ENCODE measurements at regions not wholly inside any gene's neighbourhood (a gene's known extent, or its start where the extent isn't known, plus 50 kb on each side); places are given as distances from the start of the nearest gene placed in this dataset.

DNA sequence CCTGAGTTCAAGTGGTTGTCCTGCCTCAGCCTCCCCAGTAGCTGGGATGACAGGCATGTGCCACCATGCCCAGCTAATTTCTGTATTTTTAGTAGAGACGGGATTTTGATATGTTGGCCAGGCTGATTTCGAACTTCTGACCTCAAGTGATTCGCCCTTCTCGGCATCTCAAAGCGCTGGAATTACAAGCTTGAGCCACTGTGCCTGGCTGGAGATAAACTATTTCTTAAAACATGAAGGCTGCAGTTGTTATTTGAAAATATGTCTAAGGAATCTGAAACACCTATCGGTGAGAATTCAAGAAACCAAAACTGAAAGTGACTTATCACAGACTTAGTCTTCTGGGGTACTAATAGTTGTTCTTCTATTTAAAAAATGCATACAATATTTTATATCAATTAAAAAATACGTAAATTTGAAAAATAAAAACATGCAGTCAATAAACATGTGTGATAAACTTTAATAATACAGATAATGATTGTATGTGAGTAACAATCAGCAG lies 176.9 kb upstream of the PRSS58 start:
- TF ChIP-seq, protein P1, sequence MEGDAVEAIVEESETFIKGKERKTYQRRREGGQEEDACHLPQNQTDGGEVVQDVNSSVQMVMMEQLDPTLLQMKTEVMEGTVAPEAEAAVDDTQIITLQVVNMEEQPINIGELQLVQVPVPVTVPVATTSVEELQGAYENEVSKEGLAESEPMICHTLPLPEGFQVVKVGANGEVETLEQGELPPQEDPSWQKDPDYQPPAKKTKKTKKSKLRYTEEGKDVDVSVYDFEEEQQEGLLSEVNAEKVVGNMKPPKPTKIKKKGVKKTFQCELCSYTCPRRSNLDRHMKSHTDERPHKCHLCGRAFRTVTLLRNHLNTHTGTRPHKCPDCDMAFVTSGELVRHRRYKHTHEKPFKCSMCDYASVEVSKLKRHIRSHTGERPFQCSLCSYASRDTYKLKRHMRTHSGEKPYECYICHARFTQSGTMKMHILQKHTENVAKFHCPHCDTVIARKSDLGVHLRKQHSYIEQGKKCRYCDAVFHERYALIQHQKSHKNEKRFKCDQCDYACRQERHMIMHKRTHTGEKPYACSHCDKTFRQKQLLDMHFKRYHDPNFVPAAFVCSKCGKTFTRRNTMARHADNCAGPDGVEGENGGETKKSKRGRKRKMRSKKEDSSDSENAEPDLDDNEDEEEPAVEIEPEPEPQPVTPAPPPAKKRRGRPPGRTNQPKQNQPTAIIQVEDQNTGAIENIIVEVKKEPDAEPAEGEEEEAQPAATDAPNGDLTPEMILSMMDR (IDR thresholded peaks at IDR 0.05), result no peak
- no peak for TF ChIP-seq POLR2A (IDR thresholded peaks at IDR 0.05)
